Neural cell (in vitro differentiated cells): ENCODE measurements at regions not wholly inside any gene's neighbourhood (a gene's known extent, or its start where the extent isn't known, plus 50 kb on each side); places are given as distances from the start of the nearest gene placed in this dataset.

Source experiments
- H2AFZ ChIP-seq: fragments of 200-600, 300-800 bp; sonication (generic), shearing (Covaris generic); 2 replicates; pipeline ENCODE4 v1.6.0; 2014; ENCODE audit warnings: low read depth, mild to moderate bottlenecking, antibody characterized with exemption, low read length, moderate library complexity
- H3F3A ChIP-seq: fragments of 200-600 bp; shearing (Covaris generic); 2 replicates; pipeline ENCODE4 v1.6.1; 2016; ENCODE audit warnings: mild to moderate bottlenecking, moderate library complexity, mixed read lengths, antibody characterized with exemption, low read length; ENCODE audit not compliant: insufficient read depth, poor library complexity, severe bottlenecking
- H3K27ac ChIP-seq: fragments of 200-600, 300-800 bp; sonication (generic), shearing (Covaris generic); 2 replicates; pipeline ENCODE4 v1.5.1; 2014; ENCODE audit warnings: mild to moderate bottlenecking, low read length, moderate library complexity
- H3K27me3 ChIP-seq: fragments of 300-800, 200-600 bp; sonication (generic), shearing (Covaris generic); 2 replicates; pipeline ENCODE4 v1.6.0; 2014; ENCODE audit warnings: mild to moderate bottlenecking, low read depth, low read length, moderate library complexity; ENCODE audit not compliant: insufficient read depth
- H3K36me3 ChIP-seq: fragments of 300-800, 200-600 bp; sonication (generic), shearing (Covaris generic); 2 replicates; pipeline ENCODE4 v1.5.1; 2014; ENCODE audit warnings: mild to moderate bottlenecking, antibody characterized with exemption, low read length, moderate library complexity; ENCODE audit not compliant: insufficient read depth
- H3K4me2 ChIP-seq: fragments of 300-800, 200-600 bp; sonication (generic), shearing (Covaris generic); 2 replicates; pipeline ENCODE4 v1.6.0; 2014; ENCODE audit warnings: mild to moderate bottlenecking, low read length
- H3K4me3 ChIP-seq: fragments of 300-800, 200-600 bp; sonication (generic), shearing (Covaris generic); 2 replicates; pipeline ENCODE4 v1.5.1; 2014; ENCODE audit warnings: mild to moderate bottlenecking, low read length, moderate library complexity
- H3K79me2 ChIP-seq: fragments of 200-600 bp; shearing (Covaris generic); replicated peaks from 2 replicates; pipeline ENCODE4 v1.6.0; 2014; ENCODE audit warnings: mild to moderate bottlenecking, low read length, moderate library complexity; ENCODE audit not compliant: insufficient read depth
- H3K9ac ChIP-seq: fragments of 300-800, 200-600 bp; sonication (generic), shearing (Covaris generic); 2 replicates; pipeline ENCODE4 v1.6.1; 2016; ENCODE audit warnings: mild to moderate bottlenecking, low read length, mixed read lengths
- H3K9me2 ChIP-seq: fragments of 200-600 bp; shearing (Covaris generic); 2 replicates; pipeline ENCODE4 v1.6.1; 2016; ENCODE audit warnings: mild to moderate bottlenecking, low read length, mixed read lengths; ENCODE audit not compliant: insufficient read depth
- H3K9me3 ChIP-seq: fragments of 200-600, 300-800 bp; sonication (generic), shearing (Covaris generic); 2 replicates; pipeline ENCODE4 v1.6.1; 2016; ENCODE audit warnings: mild to moderate bottlenecking, mixed run types, low read length, moderate library complexity, mixed read lengths
- H4K20me1 ChIP-seq: fragments of 200-600 bp; shearing (Covaris generic); 2 replicates; pipeline ENCODE4 v1.6.1; 2016; ENCODE audit warnings: mild to moderate bottlenecking, mixed run types; ENCODE audit not compliant: insufficient read depth
- CTCF ChIP-seq: fragments of 450-650 bp; IDR thresholded peaks from 2 replicates; pipeline ENCODE4 v1.5.1; 2014; ENCODE audit warnings: antibody characterized with exemption, mild to moderate bottlenecking, moderate library complexity; ENCODE audit not compliant: poor library complexity, severe bottlenecking
- EP300 ChIP-seq: fragments of 450-650 bp; conservative IDR thresholded peaks from 2 replicates; pipeline ENCODE4 v1.6.1; 2014; ENCODE audit warnings: antibody characterized with exemption, mild to moderate bottlenecking, moderate library complexity; ENCODE audit not compliant: poor library complexity, severe bottlenecking
- EZH2 ChIP-seq: fragments of 200-600, 300-800 bp; shearing (Covaris generic), sonication (generic); IDR thresholded peaks from 2 replicates; pipeline ENCODE4 v1.6.1; 2014; ENCODE audit warnings: antibody characterized with exemption, low read length, borderline replicate concordance, mild to moderate bottlenecking; ENCODE audit not compliant: insufficient read depth, poor library complexity, severe bottlenecking
- MXI1 ChIP-seq: fragments of 450-650 bp; conservative IDR thresholded peaks from 2 replicates; pipeline ENCODE4 v1.6.1; 2014; ENCODE audit warnings: antibody characterized with exemption, mild to moderate bottlenecking; ENCODE audit not compliant: poor library complexity, severe bottlenecking
- POLR2AphosphoS5 ChIP-seq: IDR thresholded peaks from 2 replicates; pipeline ENCODE4 v1.6.1; 2012
- RAD21 ChIP-seq: fragments of 450-650 bp; conservative IDR thresholded peaks from 2 replicates; pipeline ENCODE4 v1.6.1; 2014; ENCODE audit warnings: antibody characterized with exemption, mild to moderate bottlenecking, moderate library complexity
- SMC3 ChIP-seq: fragments of 450-650 bp; conservative IDR thresholded peaks from 2 replicates; pipeline ENCODE4 v1.6.1; 2014; ENCODE audit warnings: antibody characterized with exemption, mild to moderate bottlenecking, moderate library complexity; ENCODE audit not compliant: poor library complexity
- TAF1 ChIP-seq: IDR thresholded peaks from 2 replicates; pipeline ENCODE4 v1.6.1; 2012; ENCODE audit warnings: low read depth
- TF ChIP-seq, protein P1 (sequence below): IDR thresholded peaks from 2 replicates; pipeline ENCODE4 v1.6.1; 2012; ENCODE audit warnings: borderline replicate concordance

DNA sequence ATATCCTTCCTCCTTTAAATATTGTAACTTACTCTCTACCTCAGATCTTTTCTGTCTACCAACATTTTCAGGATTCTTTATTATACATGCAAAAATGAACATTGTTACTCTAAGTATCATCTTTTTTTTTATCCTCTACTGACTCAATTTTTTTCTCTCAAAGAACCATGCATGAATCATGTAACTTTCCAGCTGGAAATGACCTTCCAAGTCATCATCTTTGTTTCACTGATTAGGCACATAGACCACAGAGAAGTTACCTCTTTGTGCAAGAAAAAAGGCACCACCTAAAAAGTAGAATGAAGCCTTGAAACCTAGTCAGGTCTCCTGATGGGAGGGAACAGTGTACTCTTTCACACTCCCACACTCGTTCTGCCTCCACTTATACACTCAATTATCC is 234.9 kb downstream of the HGF start:
- no peak overlapping the region for H3K9ac ChIP-seq
- no peaks in the 10 kb centered on the region for H3K27me3 ChIP-seq
- no peaks in the 10 kb centered on the region for H3F3A ChIP-seq
- no peak for TF ChIP-seq SMC3
- TF ChIP-seq RAD21, result no peak
- TF ChIP-seq, protein P1, sequence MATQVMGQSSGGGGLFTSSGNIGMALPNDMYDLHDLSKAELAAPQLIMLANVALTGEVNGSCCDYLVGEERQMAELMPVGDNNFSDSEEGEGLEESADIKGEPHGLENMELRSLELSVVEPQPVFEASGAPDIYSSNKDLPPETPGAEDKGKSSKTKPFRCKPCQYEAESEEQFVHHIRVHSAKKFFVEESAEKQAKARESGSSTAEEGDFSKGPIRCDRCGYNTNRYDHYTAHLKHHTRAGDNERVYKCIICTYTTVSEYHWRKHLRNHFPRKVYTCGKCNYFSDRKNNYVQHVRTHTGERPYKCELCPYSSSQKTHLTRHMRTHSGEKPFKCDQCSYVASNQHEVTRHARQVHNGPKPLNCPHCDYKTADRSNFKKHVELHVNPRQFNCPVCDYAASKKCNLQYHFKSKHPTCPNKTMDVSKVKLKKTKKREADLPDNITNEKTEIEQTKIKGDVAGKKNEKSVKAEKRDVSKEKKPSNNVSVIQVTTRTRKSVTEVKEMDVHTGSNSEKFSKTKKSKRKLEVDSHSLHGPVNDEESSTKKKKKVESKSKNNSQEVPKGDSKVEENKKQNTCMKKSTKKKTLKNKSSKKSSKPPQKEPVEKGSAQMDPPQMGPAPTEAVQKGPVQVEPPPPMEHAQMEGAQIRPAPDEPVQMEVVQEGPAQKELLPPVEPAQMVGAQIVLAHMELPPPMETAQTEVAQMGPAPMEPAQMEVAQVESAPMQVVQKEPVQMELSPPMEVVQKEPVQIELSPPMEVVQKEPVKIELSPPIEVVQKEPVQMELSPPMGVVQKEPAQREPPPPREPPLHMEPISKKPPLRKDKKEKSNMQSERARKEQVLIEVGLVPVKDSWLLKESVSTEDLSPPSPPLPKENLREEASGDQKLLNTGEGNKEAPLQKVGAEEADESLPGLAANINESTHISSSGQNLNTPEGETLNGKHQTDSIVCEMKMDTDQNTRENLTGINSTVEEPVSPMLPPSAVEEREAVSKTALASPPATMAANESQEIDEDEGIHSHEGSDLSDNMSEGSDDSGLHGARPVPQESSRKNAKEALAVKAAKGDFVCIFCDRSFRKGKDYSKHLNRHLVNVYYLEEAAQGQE, result no peak
- TF ChIP-seq CTCF, result no peak
- TF ChIP-seq EP300, result no peak
- no peak for TF ChIP-seq POLR2AphosphoS5
- TF ChIP-seq MXI1, result no peak
- no peak for TF ChIP-seq EZH2
- TF ChIP-seq TAF1, result no peak
- no peaks in the 10 kb centered on the region for H4K20me1 ChIP-seq
- no peak overlapping the region for H3K4me2 ChIP-seq
- no peak overlapping the region for H2AFZ ChIP-seq
- no peak overlapping the region for H3K27ac ChIP-seq
- no peak overlapping the region for H3K4me3 ChIP-seq
- H3K9me3 ChIP-seq, result no peaks in the 10 kb centered on the region
- H3K9me2 ChIP-seq, result no peaks in the 10 kb centered on the region
- H3K36me3 ChIP-seq, result no peaks in the 10 kb centered on the region
- H3K79me2 ChIP-seq, result no peaks in the 10 kb centered on the region

- H3F3A ChIP-seq, result no peaks in the 10 kb centered on the region
- no peak overlapping the region for H3K27ac ChIP-seq
- no peaks in the 10 kb centered on the region for H3K9me2 ChIP-seq
- no peaks in the 10 kb centered on the region for H3K27me3 ChIP-seq
- H3K9me3 ChIP-seq, result no peaks in the 10 kb centered on the region
- H4K20me1 ChIP-seq, result no peaks in the 10 kb centered on the region
- H3K79me2 ChIP-seq, result no peaks in the 10 kb centered on the region
- H3K4me3 ChIP-seq, result no peak overlapping the region
- no peaks in the 10 kb centered on the region for H3K36me3 ChIP-seq
- no peak overlapping the region for H3K4me2 ChIP-seq
- TF ChIP-seq POLR2AphosphoS5, result no peak
- TF ChIP-seq, protein P1, result no peak
- TF ChIP-seq MXI1, result no peak
- TF ChIP-seq RAD21, result no peak
- TF ChIP-seq EZH2, result no peak
- no peak for TF ChIP-seq EP300
- TF ChIP-seq CTCF, result no peak
- TF ChIP-seq SMC3, result no peak
- TF ChIP-seq TAF1, result no peak
- H3K9ac ChIP-seq, result no peak overlapping the region
- H2AFZ ChIP-seq, result no peak overlapping the region
Observed at GRCh38 chr7:81534446-81534845, 235.4 kb downstream of the HGF start.
